Thyroid gland (tissue), 4 donors: ENCODE measurements at regions not wholly inside any gene's neighbourhood (a gene's known extent, or its start where the extent isn't known, plus 50 kb on each side); places are given as distances from the start of the nearest gene placed in this dataset.
A peak's percentile ranks its signal among the peaks of the same experiment; 100 is the strongest.

Experiments used
- DNase-seq, 2 donors: peaks; one replicate each; pipeline ENCODE4 v3.0.0-alpha.2; 2019
- H3K27ac ChIP-seq, 3 donors: fragments of 200-600 bp; sonication (generic); 1 replicate in 2 of 3; 2 replicates in 1 of 3; pipeline ENCODE4 v1.5.1; 2016 to 2019; ENCODE audit warnings: mild to moderate bottlenecking in 1 of 3, moderate library complexity in 1 of 3
- H3K27me3 ChIP-seq: fragments of 200-600 bp; sonication (generic); one replicate; pipeline ENCODE4 v1.5.1; 2019
- H3K36me3 ChIP-seq, 2 donors: fragments of 200-600 bp; sonication (generic); one replicate each; pipeline ENCODE4 v1.5.1; 2016 to 2019
- H3K4me1 ChIP-seq, 2 donors: fragments of 200-600 bp; sonication (generic); one replicate each; pipeline ENCODE4 v1.5.1; 2017 to 2019
- H3K4me3 ChIP-seq, 3 donors: fragments of 200-600 bp; sonication (generic); replicated peaks in 1 of 3; 1 replicate in 2 of 3; 2 replicates in 1 of 3; pipeline ENCODE4 v1.5.1; 2016; ENCODE audit warnings: mild to moderate bottlenecking in 1 of 3
- H3K9me3 ChIP-seq: fragments of 200-600 bp; sonication (generic); one replicate; pipeline ENCODE4 v1.5.1; 2017
- CTCF ChIP-seq, 6 experiments: fragments of 200-600 bp in 3 of 6; fragments of 450-650 bp in 3 of 6; sonication (generic) in 3 of 6; IDR thresholded peaks; one replicate each; pipeline ENCODE4 v1.5.1; 2016 to 2019; ENCODE audit warnings: antibody characterized with exemption in 6 of 6, mild to moderate bottlenecking in 2 of 6, inconsistent platforms in 1 of 6, moderate library complexity in 1 of 6
- POLR2A ChIP-seq, 2 donors: fragments of 450-650 bp; IDR thresholded peaks; one replicate each; pipeline ENCODE4 v1.6.1; 2017; ENCODE audit warnings: antibody characterized with exemption in 2 of 2, mild to moderate bottlenecking in 2 of 2, moderate library complexity in 1 of 2
- WGBS, 2 donors: methylation state at CpG; one replicate each; pipeline ENCODE4 v1.1.5; 2017; 5-methylcytosine and 5-hydroxymethylcytosine counted together
- intact Hi-C: fragments of 100-400 bp; cut with DNase I; formaldehyde crosslinking; loops from one replicate; pipeline ENCODE4 v1.15.1; 2023

- WGBS, 2 donors = 83 to 87% methylated on average over 4 of the region's 4 CpGs
- intact Hi-C loops = no loop called here
- H3K4me1 ChIP-seq = no peaks in the 10 kb centered on the region
These were observed 99.4 kb upstream of the TARS1 start for GRCh38 chr5:33341351-33341750.

GRCh38 chr5:33343676-33344327 is 97.0 kb upstream of the TARS1 start:
- intact Hi-C loops = no loop called here
- Histone ChIP-seq H3K4me1 (no peaks in the 10 kb centered on the region), H3K27me3 (no peaks in the 10 kb centered on the region), H3K9me3 (no peaks in the 10 kb centered on the region), H3K27ac (no peak overlapping the region), H3K36me3 (no peaks in the 10 kb centered on the region), H3K4me3 (no peak overlapping the region)
- TF ChIP-seq CTCF (IDR thresholded peaks at IDR 0.05) (no peak), POLR2A (IDR thresholded peaks at IDR 0.05) (no peak)
- DNase-seq = no peak
- WGBS, 2 donors = 66 to 68% methylated on average over 3 of the region's 3 CpGs

More at GRCh38 chr5:33341351-33341750, 99.4 kb upstream of the TARS1 start:
- Histone ChIP-seq H3K9me3 (no peaks in the 10 kb centered on the region), H3K27ac (no peak overlapping the region), H3K36me3 (no peaks in the 10 kb centered on the region), H3K4me3 (no peak overlapping the region), H3K27me3 (no peaks in the 10 kb centered on the region)
- DNase-seq = no peak
- TF ChIP-seq POLR2A (IDR thresholded peaks at IDR 0.05) (no peak), CTCF (IDR thresholded peaks at IDR 0.05) (no peak)

- Histone ChIP-seq H3K4me3 (no peak overlapping the region), H3K27ac (no peak overlapping the region), H3K36me3 (no peaks in the 10 kb centered on the region), H3K9me3 (no peaks in the 10 kb centered on the region), H3K27me3 (no peaks in the 10 kb centered on the region), H3K4me1 (no peaks in the 10 kb centered on the region)
- intact Hi-C loops = no loop called here
- WGBS, 2 donors = 71 to 82% methylated on average over 1 of the region's 1 CpG
- no peak for DNase-seq
- no peak for TF ChIP-seq CTCF (IDR thresholded peaks at IDR 0.05)
- TF ChIP-seq POLR2A (IDR thresholded peaks at IDR 0.05) = no peak
These were observed 94.2 kb upstream of the TARS1 start for GRCh38 chr5:33346534-33346933.

- DNase-seq = no peak
- intact Hi-C loops = no loop called here
- H3K36me3 ChIP-seq = no peaks in the 10 kb centered on the region
- WGBS, 2 donors = 97 to 98% methylated on average over 1 of the region's 1 CpG
- H3K4me3 ChIP-seq = no peak overlapping the region
- no peaks in the 10 kb centered on the region for H3K9me3 ChIP-seq
- H3K27me3 ChIP-seq = no peaks in the 10 kb centered on the region
- H3K4me1 ChIP-seq = no peaks in the 10 kb centered on the region
- H3K27ac ChIP-seq = no peak overlapping the region
- TF ChIP-seq CTCF (IDR thresholded peaks at IDR 0.05) = no peak
- TF ChIP-seq POLR2A (IDR thresholded peaks at IDR 0.05) = no peak
These were observed 79.0 kb upstream of the TARS1 start for GRCh38 chr5:33361781-33362180.

GRCh38 chr5:33362915-33363314 is 77.8 kb upstream of the TARS1 start:
- Histone ChIP-seq H3K4me3 (no peak overlapping the region), H3K9me3 (no peaks in the 10 kb centered on the region), H3K27ac (peak overlapping the region; percentile 26 to 48 (median 47)), H3K27me3 (no peaks in the 10 kb centered on the region), H3K36me3 (no peaks in the 10 kb centered on the region), H3K4me1 (no peaks in the 10 kb centered on the region)
- WGBS, 2 donors = 23 to 31% methylated on average over 4 of the region's 4 CpGs
- TF ChIP-seq POLR2A (IDR thresholded peaks at IDR 0.05) (no peak), CTCF (IDR thresholded peaks at IDR 0.05) (no peak)
- intact Hi-C loops = no loop called here
- peak in 1 of 2 donors; percentile 2 for DNase-seq
